ENCODE measurements at regions not wholly inside any gene's neighbourhood (a gene's known extent, or its start where the extent isn't known, plus 50 kb on each side); places are given as distances from the start of the nearest gene placed in this dataset.
"Not testable (repeated sequence)": the region's sequence is repeated elsewhere in the genome, so short reads cannot be mapped to it uniquely, and the experiment has no call there.

GRCh38 chrX:140151316-140151715 is 186.0 kb upstream of the CXorf66 start:
- no peak for DNase-seq (ENCODE audit: low read depth in 2 of 2)
- H3K4me3 ChIP-seq (replicated peaks in 1 of 2; ENCODE audit: low read depth in 2 of 2, low read length in 2 of 2), result no peak overlapping the region
- TF ChIP-seq CTCF (IDR thresholded peaks at IDR 0.05; ENCODE audit: low read depth, low read length), result no peak

GRCh38 chrX:140149761-140150160 is 184.4 kb upstream of the CXorf66 start:
- no peak overlapping the region for H3K4me3 ChIP-seq (replicated peaks in 1 of 2; ENCODE audit: low read depth in 2 of 2, low read length in 2 of 2)
- TF ChIP-seq CTCF (IDR thresholded peaks at IDR 0.05; ENCODE audit: low read depth, low read length), result no peak
- no peak for DNase-seq (ENCODE audit: low read depth in 2 of 2)

GRCh38 chrX:140141444-140142029 is 176.2 kb upstream of the CXorf66 start:
- TF ChIP-seq CTCF (IDR thresholded peaks at IDR 0.05; ENCODE audit: low read depth, low read length), result peak; percentile 44
- DNase-seq (ENCODE audit: low read depth in 2 of 2), result peak; percentile 37 to 40
- H3K4me3 ChIP-seq (replicated peaks in 1 of 2; ENCODE audit: low read depth in 2 of 2, low read length in 2 of 2), result no peak overlapping the region

- not testable (repeated sequence) for DNase-seq (ENCODE audit: low read depth in 2 of 2); H3K4me3 ChIP-seq (replicated peaks in 1 of 2; ENCODE audit: low read depth in 2 of 2, low read length in 2 of 2)
These were observed 173.2 kb upstream of the CXorf66 start for GRCh38 chrX:140138492-140138891.

GRCh38 chrX:140138065-140138464 is 172.7 kb upstream of the CXorf66 start:
- not testable (repeated sequence) for H3K4me3 ChIP-seq (replicated peaks in 1 of 2; ENCODE audit: low read depth in 2 of 2, low read length in 2 of 2); DNase-seq (ENCODE audit: low read depth in 2 of 2)

- TF ChIP-seq CTCF (IDR thresholded peaks at IDR 0.05; ENCODE audit: low read depth, low read length), result no peak
- no peak overlapping the region for H3K4me3 ChIP-seq (replicated peaks in 1 of 2; ENCODE audit: low read depth in 2 of 2, low read length in 2 of 2)
- DNase-seq (ENCODE audit: low read depth in 2 of 2), result no peak
These were observed 167.6 kb upstream of the CXorf66 start for GRCh38 chrX:140132937-140133336.

GRCh38 chrX:140123446-140123845 is 158.1 kb upstream of the CXorf66 start:
- no peak for TF ChIP-seq CTCF (IDR thresholded peaks at IDR 0.05; ENCODE audit: low read depth, low read length)
- peak in 1 of 2 donors; percentile 3 for DNase-seq (ENCODE audit: low read depth in 2 of 2)
- H3K4me3 ChIP-seq (replicated peaks in 1 of 2; ENCODE audit: low read depth in 2 of 2, low read length in 2 of 2), result no peak overlapping the region

GRCh38 chrX:140114059-140114458 is 148.7 kb upstream of the CXorf66 start:
- H3K4me3 ChIP-seq (replicated peaks in 1 of 2; ENCODE audit: low read depth in 2 of 2, low read length in 2 of 2); DNase-seq (ENCODE audit: low read depth in 2 of 2): not testable (repeated sequence)
